H1 (cell line): ENCODE measurements at regions not wholly inside any gene's neighbourhood (a gene's known extent, or its start where the extent isn't known, plus 50 kb on each side); places are given as distances from the start of the nearest gene placed in this dataset.

ENCODE experiments used
- CTCF ChIA-PET: fragments of 300-600 bp; sonication (Branson Sonifier 250); formaldehyde crosslinking; loops from one replicate; lab custom pipeline; 2021; ENCODE audit not compliant: partially characterized antibody; lab: Charles Lee
- POLR2A ChIA-PET: fragments of 300-600 bp; sonication (Branson Sonifier 250); formaldehyde crosslinking; loops from one replicate; lab custom pipeline; 2021; ENCODE audit warnings: inconsistent platforms; ENCODE audit not compliant: partially characterized antibody; lab: Charles Lee
- DNase-seq, 2 experiments: peaks; one replicate each; pipeline versions ENCODE4 v3.0.0 to v3.0.0-alpha.2; 2010 to 2022; ENCODE audit warnings: low spot score in 2 of 2, low read depth in 1 of 2, mixed read lengths in 1 of 2
- FAIRE-seq: peaks from 2 replicates; lab custom pipeline; 2011; peaks lifted over from hg19 to GRCh38; lab: Jason Lieb, UNC
- H2AFZ ChIP-seq: 2 replicates; pipeline ENCODE4 v1.8.1; 2012; ENCODE audit warnings: low read length, inconsistent platforms
- H2AK5ac ChIP-seq: 2 replicates; pipeline ENCODE4 v1.6.1; 2013; ENCODE audit warnings: low read depth, low read length
- H2BK120ac ChIP-seq: replicated peaks from 2 replicates; pipeline ENCODE3; 2013; ENCODE audit warnings: low read depth, low read length, inconsistent platforms
- H2BK12ac ChIP-seq: 2 replicates; pipeline ENCODE4 v1.6.1; 2013; ENCODE audit warnings: low read depth, low read length
- H2BK15ac ChIP-seq: 2 replicates; pipeline ENCODE4 v1.6.1; 2013; ENCODE audit warnings: low read length
- H2BK20ac ChIP-seq: 2 replicates; pipeline ENCODE4 v1.6.1; 2013; ENCODE audit warnings: low read length
- H2BK5ac ChIP-seq: 2 replicates; pipeline ENCODE4 v1.6.1; 2013; ENCODE audit warnings: low read depth, low read length
- H3K14ac ChIP-seq: 2 replicates; pipeline ENCODE4 v1.6.1; 2013; ENCODE audit warnings: inconsistent platforms; ENCODE audit not compliant: insufficient read length
- H3K18ac ChIP-seq: 2 replicates; pipeline ENCODE4 v1.6.1; 2013; ENCODE audit warnings: low read length; ENCODE audit errors: extremely low read depth
- H3K23ac ChIP-seq: 2 replicates; pipeline ENCODE4 v1.6.1; 2013; ENCODE audit warnings: inconsistent platforms; ENCODE audit not compliant: insufficient read length
- H3K23me2 ChIP-seq: 2 replicates; pipeline ENCODE4 v1.6.1; 2013; ENCODE audit warnings: low read depth, low read length
- H3K27ac ChIP-seq: 2 replicates; pipeline ENCODE4 v1.6.1; 2011; ENCODE audit warnings: low read depth, low read length, inconsistent platforms
- H3K27me3 ChIP-seq, 4 experiments: replicated peaks in 1 of 4; 1 replicate in 1 of 4; 2 replicates in 3 of 4; pipeline versions ENCODE4 v1.6.1 to v1.8.1; 2011 to 2013; ENCODE audit warnings: low read length in 3 of 4, mild to moderate bottlenecking in 3 of 4, inconsistent platforms in 2 of 4, mixed read lengths in 2 of 4, moderate library complexity in 1 of 4; ENCODE audit not compliant: control insufficient read depth in 3 of 4, insufficient read depth in 3 of 4; ENCODE audit errors: extremely low read depth in 1 of 4
- H3K36me3 ChIP-seq, 4 experiments: 2 replicates each; pipeline versions ENCODE4 v1.6.1 to v1.8.1; 2011 to 2013; ENCODE audit warnings: mild to moderate bottlenecking in 4 of 4, low read length in 3 of 4, moderate library complexity in 2 of 4, control low read depth in 1 of 4, inconsistent platforms in 1 of 4; ENCODE audit not compliant: insufficient read depth in 4 of 4, control insufficient read depth in 2 of 4
- H3K4ac ChIP-seq: replicated peaks from 2 replicates; pipeline ENCODE3; 2013; ENCODE audit warnings: low read length, low read depth, mixed read lengths, inconsistent platforms; ENCODE audit not compliant: insufficient read length
- H3K4me1 ChIP-seq, 4 experiments: replicated peaks in 1 of 4; 1 replicate in 1 of 4; 2 replicates in 3 of 4; pipeline versions ENCODE4 v1.6.1 to v1.8.1; 2011 to 2013; ENCODE audit warnings: low read length in 3 of 4, inconsistent platforms in 2 of 4, mixed read lengths in 1 of 4; ENCODE audit not compliant: insufficient read depth in 4 of 4, control insufficient read depth in 3 of 4
- H3K4me2 ChIP-seq, 2 experiments: 2 replicates each; pipeline versions ENCODE4 v1.6.1 to v1.8.1; 2011 to 2013; ENCODE audit warnings: low read depth in 2 of 2, low read length in 2 of 2, control low read depth in 1 of 2, inconsistent platforms in 1 of 2, mild to moderate bottlenecking in 1 of 2; ENCODE audit not compliant: insufficient read depth in 1 of 2
- H3K4me3 ChIP-seq, 4 experiments: fragments of 200-600, 300-600 bp in 1 of 4; sonication (generic), shearing (Covaris generic), sonication (Bioruptor Twin) in 1 of 4; 2 replicates each; pipeline versions ENCODE4 v1.5.1 to v1.8.1; 2011 to 2016; ENCODE audit warnings: low read length in 4 of 4, low read depth in 3 of 4, control low read depth in 2 of 4, inconsistent platforms in 2 of 4, mild to moderate bottlenecking in 2 of 4, mixed read lengths in 1 of 4, moderate library complexity in 1 of 4; ENCODE audit not compliant: insufficient read depth in 2 of 4; ENCODE audit errors: extremely low read depth in 1 of 4
- H3K56ac ChIP-seq: replicated peaks from 2 replicates; pipeline ENCODE3; 2013; ENCODE audit warnings: low read depth, mild to moderate bottlenecking, mixed read lengths, low read length, inconsistent platforms; ENCODE audit not compliant: insufficient read length
- H3K79me1 ChIP-seq: 2 replicates; pipeline ENCODE4 v1.6.1; 2013; ENCODE audit warnings: low read depth, low read length, control low read depth
- H3K79me2 ChIP-seq, 2 experiments: 2 replicates each; pipeline versions ENCODE4 v1.6.1 to v1.8.1; 2012 to 2013; ENCODE audit warnings: low read length in 2 of 2, mild to moderate bottlenecking in 2 of 2, inconsistent platforms in 1 of 2; ENCODE audit not compliant: insufficient read depth in 2 of 2, control insufficient read depth in 1 of 2
- H3K9ac ChIP-seq, 4 experiments: replicated peaks in 1 of 4; 1 replicate in 1 of 4; 2 replicates in 3 of 4; pipeline versions ENCODE4 v1.6.1 to v1.8.1; 2011 to 2013; ENCODE audit warnings: low read depth in 3 of 4, low read length in 3 of 4, control low read depth in 2 of 4, mild to moderate bottlenecking in 2 of 4, moderate library complexity in 2 of 4, inconsistent platforms in 1 of 4; ENCODE audit errors: extremely low read depth in 1 of 4
- H3K9me3 ChIP-seq, 2 experiments: 2 replicates each; pipeline versions ENCODE4 v1.6.1 to v1.8.1; 2012 to 2013; ENCODE audit warnings: mild to moderate bottlenecking in 2 of 2, moderate library complexity in 2 of 2, control low read depth in 1 of 2, inconsistent platforms in 1 of 2, low read depth in 1 of 2, low read length in 1 of 2, mixed read lengths in 1 of 2; ENCODE audit not compliant: insufficient read depth in 2 of 2
- H4K20me1 ChIP-seq, 2 experiments: replicated peaks in 1 of 2; 2 replicates each; pipeline versions ENCODE3 to v1.8.1; 2011 to 2013; ENCODE audit warnings: inconsistent platforms in 2 of 2, low read length in 2 of 2, mild to moderate bottlenecking in 1 of 2; ENCODE audit not compliant: insufficient read depth in 2 of 2, control insufficient read depth in 1 of 2
- H4K5ac ChIP-seq: 2 replicates; pipeline ENCODE4 v1.6.1; 2013; ENCODE audit warnings: low read length, low read depth, mixed read lengths, inconsistent platforms; ENCODE audit not compliant: insufficient read length
- H4K8ac ChIP-seq: 2 replicates; pipeline ENCODE4 v1.8.0; 2013; ENCODE audit warnings: mild to moderate bottlenecking, moderate library complexity, low read length, inconsistent platforms; ENCODE audit not compliant: insufficient read depth; ENCODE audit errors: extremely low read depth
- H4K91ac ChIP-seq: replicated peaks from 2 replicates; pipeline ENCODE3; 2013; ENCODE audit warnings: low read length, mixed read lengths, inconsistent platforms; ENCODE audit not compliant: insufficient read length
- BCL11A ChIP-seq, 2 experiments: IDR thresholded peaks; one replicate each; pipeline ENCODE4 v1.6.1; 2011; ENCODE audit warnings: low read depth in 2 of 2, low read length in 2 of 2, mild to moderate bottlenecking in 2 of 2
- CBX8 ChIP-seq: fragments of 300-800, 300-1000 bp; sonication (generic); IDR thresholded peaks from 2 replicates; pipeline ENCODE4 v1.7.1; 2016; ENCODE audit warnings: low read depth, low read length, borderline replicate concordance
- CREB1 ChIP-seq: IDR thresholded peaks from 2 replicates; pipeline ENCODE4 v1.6.1; 2012; ENCODE audit warnings: inconsistent platforms
- KDM5A ChIP-seq: fragments of 200-600 bp; IDR thresholded peaks from 2 replicates; pipeline ENCODE4 v1.7.1; 2012; ENCODE audit warnings: mild to moderate bottlenecking, low read length, inconsistent platforms, mixed read lengths
- MAX ChIP-seq: IDR thresholded peaks from 2 replicates; pipeline ENCODE4 v1.6.1; 2012; ENCODE audit warnings: inconsistent platforms
- NRF1 ChIP-seq: IDR thresholded peaks from 2 replicates; pipeline ENCODE4 v1.6.1; 2011; ENCODE audit warnings: mild to moderate bottlenecking, low read depth, low read length, improper control_type of control experiment
- RBBP5 ChIP-seq: IDR thresholded peaks from 2 replicates; pipeline ENCODE4 v1.7.1; 2012; ENCODE audit warnings: low read depth, mild to moderate bottlenecking, inconsistent platforms, low read length, moderate library complexity, borderline replicate concordance
- SIN3A ChIP-seq, 2 experiments: IDR thresholded peaks in 1 of 2; conservative IDR thresholded peaks in 1 of 2; 2 replicates each; pipeline ENCODE4 v1.6.1; 2011 to 2012; ENCODE audit warnings: low read length in 2 of 2, improper control_type of control experiment in 1 of 2, low read depth in 1 of 2, mild to moderate bottlenecking in 1 of 2
- TBP ChIP-seq: IDR thresholded peaks from 2 replicates; pipeline ENCODE4 v1.6.1; 2011; ENCODE audit warnings: low read depth, low read length, improper control_type of control experiment
- TCF12 ChIP-seq: IDR thresholded peaks from 2 replicates; pipeline ENCODE4 v1.6.1; 2011; ENCODE audit warnings: low read depth, mild to moderate bottlenecking, low read length
- WGBS, 2 experiments: shearing (Covaris generic) in 1 of 2; methylation state at CpG; one replicate each; pipeline versions ENCODE4 v1.1.6 to v1.1.7; 2013 to 2015; ENCODE audit warnings: low lambda C conversion rate in 2 of 2, mixed read lengths in 2 of 2, inconsistent platforms in 1 of 2, low coverage in 1 of 2, missing lambda C conversion rate in 1 of 2; ENCODE audit not compliant: insufficient replicate concordance in 2 of 2, insufficient coverage in 1 of 2, insufficient read length in 1 of 2; ENCODE audit errors: extremely low coverage in 1 of 2, missing lambda C conversion rate in 1 of 2; 5-methylcytosine and 5-hydroxymethylcytosine counted together
- TF ChIP-seq, protein P1 (sequence below): IDR thresholded peaks from 2 replicates; pipeline ENCODE4 v1.6.1; 2012; ENCODE audit warnings: low read length, inconsistent platforms
- TF ChIP-seq, protein P2 (sequence below): IDR thresholded peaks from 2 replicates; pipeline ENCODE4 v1.6.1; 2011; ENCODE audit warnings: low read length, improper control_type of control experiment

DNA sequence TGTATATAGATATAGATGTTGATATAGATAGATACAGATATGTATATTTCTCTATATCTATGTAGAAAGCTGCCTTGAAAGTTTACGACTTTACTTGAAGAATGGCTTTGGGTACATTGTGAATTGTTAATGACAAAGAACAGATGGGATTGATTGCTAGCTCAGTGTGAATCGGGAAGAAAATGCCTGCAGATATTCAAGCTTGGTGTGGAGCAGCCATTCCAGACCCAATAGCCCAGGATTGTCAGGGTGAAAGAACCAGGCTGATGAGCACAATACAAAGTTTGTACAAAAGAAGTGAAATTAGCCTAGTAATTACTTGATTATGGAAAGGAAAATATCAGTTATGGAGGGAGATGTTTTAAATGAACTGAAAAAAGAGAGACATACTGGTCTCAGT lies 946.2 kb downstream of the STPG2 start:
- H3K14ac ChIP-seq: no peak overlapping the region
- H2BK12ac ChIP-seq: no peak overlapping the region
- WGBS, 2 experiments: 89% methylated on average over 2 of the region's 2 CpGs; no CpG with 5 or more reads in 1 of the 2 experiments
- no peak overlapping the region for H3K23ac ChIP-seq
- no peak overlapping the region for H4K8ac ChIP-seq
- H3K56ac ChIP-seq: no peak overlapping the region
- H3K36me3 ChIP-seq: no peaks in the 10 kb centered on the region
- CTCF ChIA-PET: no interaction called here
- POLR2A ChIA-PET: no interaction called here
- FAIRE-seq (no peak), DNase-seq (no peak)
- no peak overlapping the region for H2BK15ac ChIP-seq
- no peak overlapping the region for H3K9ac ChIP-seq
- no peaks in the 10 kb centered on the region for H3K23me2 ChIP-seq
- H3K79me1 ChIP-seq: no peaks in the 10 kb centered on the region
- H2AFZ ChIP-seq: no peak overlapping the region
- H3K4me2 ChIP-seq: no peak overlapping the region
- H3K4me3 ChIP-seq: no peak overlapping the region
- no peaks in the 10 kb centered on the region for H3K79me2 ChIP-seq
- no peaks in the 10 kb centered on the region for H3K27me3 ChIP-seq
- no peak overlapping the region for H2BK20ac ChIP-seq
- H4K20me1 ChIP-seq: no peaks in the 10 kb centered on the region
- no peak overlapping the region for H2AK5ac ChIP-seq
- H4K91ac ChIP-seq: no peak overlapping the region
- no peak overlapping the region for H3K18ac ChIP-seq
- no peak overlapping the region for H2BK5ac ChIP-seq
- H4K5ac ChIP-seq: no peak overlapping the region
- no peak overlapping the region for H2BK120ac ChIP-seq
- no peaks in the 10 kb centered on the region for H3K9me3 ChIP-seq
- no peaks in the 10 kb centered on the region for H3K4me1 ChIP-seq
- no peak overlapping the region for H3K27ac ChIP-seq
- no peak overlapping the region for H3K4ac ChIP-seq
- TF ChIP-seq, protein P1, sequence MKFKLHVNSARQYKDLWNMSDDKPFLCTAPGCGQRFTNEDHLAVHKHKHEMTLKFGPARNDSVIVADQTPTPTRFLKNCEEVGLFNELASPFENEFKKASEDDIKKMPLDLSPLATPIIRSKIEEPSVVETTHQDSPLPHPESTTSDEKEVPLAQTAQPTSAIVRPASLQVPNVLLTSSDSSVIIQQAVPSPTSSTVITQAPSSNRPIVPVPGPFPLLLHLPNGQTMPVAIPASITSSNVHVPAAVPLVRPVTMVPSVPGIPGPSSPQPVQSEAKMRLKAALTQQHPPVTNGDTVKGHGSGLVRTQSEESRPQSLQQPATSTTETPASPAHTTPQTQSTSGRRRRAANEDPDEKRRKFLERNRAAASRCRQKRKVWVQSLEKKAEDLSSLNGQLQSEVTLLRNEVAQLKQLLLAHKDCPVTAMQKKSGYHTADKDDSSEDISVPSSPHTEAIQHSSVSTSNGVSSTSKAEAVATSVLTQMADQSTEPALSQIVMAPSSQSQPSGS: no peak
- no peak for TF ChIP-seq KDM5A
- TF ChIP-seq, protein P2, sequence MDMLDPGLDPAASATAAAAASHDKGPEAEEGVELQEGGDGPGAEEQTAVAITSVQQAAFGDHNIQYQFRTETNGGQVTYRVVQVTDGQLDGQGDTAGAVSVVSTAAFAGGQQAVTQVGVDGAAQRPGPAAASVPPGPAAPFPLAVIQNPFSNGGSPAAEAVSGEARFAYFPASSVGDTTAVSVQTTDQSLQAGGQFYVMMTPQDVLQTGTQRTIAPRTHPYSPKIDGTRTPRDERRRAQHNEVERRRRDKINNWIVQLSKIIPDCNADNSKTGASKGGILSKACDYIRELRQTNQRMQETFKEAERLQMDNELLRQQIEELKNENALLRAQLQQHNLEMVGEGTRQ: no peak
- TF ChIP-seq CREB1: no peak
- no peak for TF ChIP-seq RBBP5
- TF ChIP-seq MAX: no peak
- no peak for TF ChIP-seq TCF12
- no peak for TF ChIP-seq BCL11A (IDR thresholded peaks at IDR 0.05; ENCODE audit: low read depth in 2 of 2, low read length in 2 of 2)
- no peak for TF ChIP-seq NRF1
- TF ChIP-seq SIN3A (conservative IDR thresholded peaks at IDR 0.05 in 1 of 2, IDR thresholded peaks at IDR 0.05 in 1 of 2; ENCODE audit: low read depth in 1 of 2, low read length in 2 of 2): no peak
- no peak for TF ChIP-seq TBP
- no peak for TF ChIP-seq CBX8
